HFF-Myc (cell line): ENCODE measurements at regions not wholly inside any gene's neighbourhood (a gene's known extent, or its start where the extent isn't known, plus 50 kb on each side); places are given as distances from the start of the nearest gene placed in this dataset.

Source experiments
- DNase-seq: peaks from one replicate; pipeline ENCODE4 v3.0.0-alpha.2; 2011; ENCODE audit warnings: low read depth; ENCODE audit errors: extremely low read depth
- H3K4me3 ChIP-seq: replicated peaks from 2 replicates; pipeline ENCODE4 v1.5.1; 2011; ENCODE audit warnings: low read depth, mild to moderate bottlenecking, control low read depth, low read length
- TF ChIP-seq, protein P1 (sequence below): IDR thresholded peaks from 2 replicates; pipeline ENCODE4 v1.5.1; 2012; ENCODE audit warnings: mild to moderate bottlenecking, low read depth, low read length, control low read depth; ENCODE audit errors: missing control alignments

DNA sequence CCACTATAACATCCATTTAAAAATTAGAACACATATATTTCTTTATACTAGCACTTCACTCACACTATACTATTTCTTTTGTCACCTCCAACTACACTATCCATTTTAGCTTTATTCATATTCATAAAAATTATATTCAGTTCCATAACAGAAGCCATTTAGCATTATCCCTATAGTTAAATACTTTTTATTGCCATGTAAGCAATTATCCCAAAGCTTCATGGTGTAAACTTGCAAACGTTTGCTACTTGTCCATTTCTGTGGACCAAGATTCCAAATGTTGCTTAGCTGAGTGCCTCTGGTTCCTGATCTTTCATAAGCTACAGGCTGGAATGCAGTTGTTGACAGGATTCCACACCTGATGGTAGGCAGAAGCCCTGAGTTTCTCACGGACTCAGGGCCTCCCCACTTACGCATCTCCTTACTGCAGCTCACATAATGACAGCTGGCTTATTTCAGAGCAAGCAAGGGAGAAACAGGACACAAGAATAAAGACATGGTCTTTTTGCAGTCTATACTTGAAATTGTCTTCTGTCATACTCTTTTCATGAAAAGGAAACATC is 1584.8 kb downstream of the SLITRK5 start:
- DNase-seq: no peak
- TF ChIP-seq, protein P1, sequence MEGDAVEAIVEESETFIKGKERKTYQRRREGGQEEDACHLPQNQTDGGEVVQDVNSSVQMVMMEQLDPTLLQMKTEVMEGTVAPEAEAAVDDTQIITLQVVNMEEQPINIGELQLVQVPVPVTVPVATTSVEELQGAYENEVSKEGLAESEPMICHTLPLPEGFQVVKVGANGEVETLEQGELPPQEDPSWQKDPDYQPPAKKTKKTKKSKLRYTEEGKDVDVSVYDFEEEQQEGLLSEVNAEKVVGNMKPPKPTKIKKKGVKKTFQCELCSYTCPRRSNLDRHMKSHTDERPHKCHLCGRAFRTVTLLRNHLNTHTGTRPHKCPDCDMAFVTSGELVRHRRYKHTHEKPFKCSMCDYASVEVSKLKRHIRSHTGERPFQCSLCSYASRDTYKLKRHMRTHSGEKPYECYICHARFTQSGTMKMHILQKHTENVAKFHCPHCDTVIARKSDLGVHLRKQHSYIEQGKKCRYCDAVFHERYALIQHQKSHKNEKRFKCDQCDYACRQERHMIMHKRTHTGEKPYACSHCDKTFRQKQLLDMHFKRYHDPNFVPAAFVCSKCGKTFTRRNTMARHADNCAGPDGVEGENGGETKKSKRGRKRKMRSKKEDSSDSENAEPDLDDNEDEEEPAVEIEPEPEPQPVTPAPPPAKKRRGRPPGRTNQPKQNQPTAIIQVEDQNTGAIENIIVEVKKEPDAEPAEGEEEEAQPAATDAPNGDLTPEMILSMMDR: no peak
- H3K4me3 ChIP-seq: no peak overlapping the region

DNA sequence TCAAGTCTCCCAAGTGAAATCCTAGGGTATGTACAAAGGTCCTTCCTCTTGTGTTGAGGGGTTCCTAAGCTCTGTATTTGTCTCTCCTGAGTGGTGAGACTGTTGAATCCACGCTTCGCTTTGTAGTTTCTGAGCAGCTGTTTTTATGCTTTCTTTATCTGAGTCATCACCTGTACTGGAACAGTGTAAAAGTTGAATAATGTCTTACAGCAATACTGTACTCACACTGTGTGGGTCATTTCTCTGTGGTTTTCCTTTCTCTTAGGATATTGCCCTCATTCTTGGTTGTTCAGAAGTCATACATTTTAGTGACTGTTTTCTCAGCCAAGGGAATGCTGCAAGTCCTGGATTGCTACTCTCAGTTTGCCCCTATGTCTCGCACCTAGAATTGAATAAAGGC is 1596.6 kb downstream of the SLITRK5 start:
- H3K4me3 ChIP-seq: no peak overlapping the region
- TF ChIP-seq, protein P1: no peak
- DNase-seq: no peak

DNA sequence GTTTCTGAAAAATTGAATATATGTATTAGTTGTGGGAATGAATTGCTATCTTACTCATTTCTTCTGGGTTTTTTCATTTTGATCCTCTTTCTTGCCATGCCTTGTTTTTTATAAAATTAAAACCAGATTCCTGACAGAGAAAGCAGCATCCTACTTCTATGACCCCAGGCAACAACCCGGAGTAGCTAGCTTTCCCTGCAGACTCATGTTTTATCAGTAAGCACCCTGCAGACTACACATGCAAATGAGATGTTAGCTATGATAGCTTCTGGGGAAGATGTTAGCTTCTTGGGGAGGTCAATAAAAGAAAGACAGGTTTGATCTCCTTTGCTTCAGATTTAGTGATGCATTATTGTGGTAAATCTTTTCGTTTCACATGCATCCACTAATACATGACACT is 1598.6 kb downstream of the SLITRK5 start:
- DNase-seq: no peak
- H3K4me3 ChIP-seq: no peak overlapping the region
- TF ChIP-seq, protein P1: no peak

DNA sequence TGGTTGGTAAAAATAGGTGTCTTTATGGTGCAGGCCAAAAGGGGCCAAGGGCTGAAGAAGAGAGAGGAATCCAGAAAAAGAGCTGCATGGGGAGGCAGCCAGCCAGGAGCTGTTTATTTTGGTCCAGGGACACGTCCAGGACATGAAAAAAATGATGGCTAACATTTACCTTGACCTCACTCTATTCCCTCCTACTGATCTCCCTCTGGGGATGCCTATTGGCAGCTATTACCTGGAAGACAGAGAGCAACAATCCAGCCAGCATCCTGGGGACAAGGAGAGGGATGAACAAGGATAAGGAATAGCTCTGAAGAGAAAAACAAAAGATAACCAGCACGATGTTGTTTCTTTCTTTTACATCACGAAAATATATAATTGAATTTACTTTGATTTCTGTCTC is 1599.6 kb downstream of the SLITRK5 start:
- TF ChIP-seq, protein P1: no peak

DNA sequence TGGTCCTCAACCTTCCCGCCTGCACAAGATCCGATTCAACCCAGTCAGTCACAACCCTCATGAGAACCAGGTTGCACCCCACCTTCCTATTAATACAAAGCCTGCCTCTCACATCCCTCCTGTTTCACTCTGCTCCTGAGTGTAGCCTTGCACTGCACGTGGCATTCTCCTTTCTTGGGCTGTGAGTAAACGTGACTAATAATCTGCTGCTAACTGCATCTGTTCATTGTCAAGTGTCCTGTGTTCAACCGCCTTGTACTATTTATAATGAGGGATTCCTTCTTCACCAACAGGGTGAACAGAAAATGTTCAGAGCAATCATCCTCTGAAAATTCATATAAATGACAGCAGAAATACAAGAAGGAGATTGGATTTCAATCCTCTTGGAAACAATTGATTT is 1608.2 kb downstream of the SLITRK5 start:
- TF ChIP-seq, protein P1: no peak
- DNase-seq: no peak
- no peak overlapping the region for H3K4me3 ChIP-seq

More for the DNA sequence above, 1599.6 kb downstream of the SLITRK5 start:
- no peak for DNase-seq
- H3K4me3 ChIP-seq: no peak overlapping the region

DNA sequence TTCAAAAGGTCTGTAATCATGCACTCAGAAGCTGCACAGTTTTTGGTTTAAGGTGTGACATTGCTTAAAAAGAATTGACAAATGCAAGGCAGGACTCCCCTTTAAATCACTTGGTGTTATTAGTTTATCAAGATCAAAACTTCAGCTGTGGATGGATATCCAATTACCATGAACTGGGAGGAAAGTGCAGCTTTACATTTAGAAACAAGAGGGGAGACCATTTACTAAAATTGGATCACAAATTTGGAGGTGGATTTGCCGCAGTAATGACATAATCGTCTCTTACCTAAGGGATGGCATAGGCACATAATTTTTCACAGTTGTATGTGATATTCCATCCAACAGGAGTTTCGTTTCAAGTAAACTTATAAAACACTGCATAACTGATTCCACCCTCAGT is 1610.2 kb downstream of the SLITRK5 start:
- TF ChIP-seq, protein P1: no peak
- DNase-seq: no peak

DNA sequence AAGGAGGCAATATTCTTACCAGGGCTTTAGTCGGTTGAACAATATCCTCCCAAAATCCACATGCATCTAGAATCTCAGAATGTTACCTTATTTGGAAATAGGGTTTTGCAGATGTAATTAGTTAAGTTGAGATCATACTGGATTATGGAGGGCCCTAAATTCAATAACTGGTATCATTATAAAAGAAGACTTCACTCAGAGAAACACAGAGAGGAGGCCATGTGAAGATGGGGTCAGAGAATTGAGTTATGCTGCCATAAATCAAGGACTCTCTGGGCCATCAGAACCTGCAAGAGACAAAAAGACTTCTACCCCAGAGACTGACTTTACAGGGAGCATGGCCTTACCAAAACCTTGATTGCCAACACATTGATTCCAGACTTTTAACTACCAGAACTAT is 1611.1 kb downstream of the SLITRK5 start:
- TF ChIP-seq, protein P1: no peak
- no peak overlapping the region for H3K4me3 ChIP-seq
- no peak for DNase-seq

More for the DNA sequence above, 1610.2 kb downstream of the SLITRK5 start:
- H3K4me3 ChIP-seq: no peak overlapping the region
